ENCODE measurements at regions not wholly inside any gene's neighbourhood (a gene's known extent, or its start where the extent isn't known, plus 50 kb on each side); places are given as distances from the start of the nearest gene placed in this dataset.

GRCh38 chr6:15843764-15844163, 180.9 kb upstream of the DTNBP1 start:
- no peaks in the 10 kb centered on the region for H3K27me3 Mint-ChIP-seq (ENCODE audit: unreplicated experiment)
- no peaks in the 10 kb centered on the region for H3K4me1 Mint-ChIP-seq (ENCODE audit: low read depth, unreplicated experiment)

GRCh38 chr6:15843226-15843625, 180.4 kb upstream of the DTNBP1 start:
- no peaks in the 10 kb centered on the region for H3K27me3 Mint-ChIP-seq (ENCODE audit: unreplicated experiment)
- intact Hi-C loops (cut with micrococcal nuclease; ENCODE audit: unreplicated experiment): no loop called here

More at GRCh38 chr6:15843764-15844163, 180.9 kb upstream of the DTNBP1 start:
- no peak for DNase-seq
- intact Hi-C loops (cut with micrococcal nuclease; ENCODE audit: unreplicated experiment): no loop called here
- no peaks in the 10 kb centered on the region for H3K36me3 Mint-ChIP-seq (ENCODE audit: insufficient read depth, unreplicated experiment)
- peaks cover 2% of the 10 kb centered on the region for H3K9me3 Mint-ChIP-seq (ENCODE audit: low read depth, unreplicated experiment)
- no peak overlapping the region for H3K4me3 Mint-ChIP-seq (ENCODE audit: low read depth, unreplicated experiment)
- CTCF ChIA-PET: no interaction called here
- no TSS peak for BruUV-seq (replicated peaks)
- no peak for TF ChIP-seq CTCF (IDR thresholded peaks at IDR 0.05; ENCODE audit: unreplicated experiment)
- no peak overlapping the region for H3K27ac Mint-ChIP-seq (ENCODE audit: unreplicated experiment)

GRCh38 chr6:15842727-15843117, 179.9 kb upstream of the DTNBP1 start:
- H3K4me3 Mint-ChIP-seq (ENCODE audit: low read depth, unreplicated experiment): no peak overlapping the region
- no peaks in the 10 kb centered on the region for H3K9me3 Mint-ChIP-seq (ENCODE audit: low read depth, unreplicated experiment)
- H3K4me1 Mint-ChIP-seq (ENCODE audit: low read depth, unreplicated experiment): no peaks in the 10 kb centered on the region
- H3K36me3 Mint-ChIP-seq (ENCODE audit: insufficient read depth, unreplicated experiment): no peaks in the 10 kb centered on the region
- intact Hi-C loops (cut with micrococcal nuclease; ENCODE audit: unreplicated experiment): no loop called here
- no peak for DNase-seq
- TF ChIP-seq CTCF (IDR thresholded peaks at IDR 0.05; ENCODE audit: unreplicated experiment): no peak
- H3K27ac Mint-ChIP-seq (ENCODE audit: unreplicated experiment): no peak overlapping the region
- H3K27me3 Mint-ChIP-seq (ENCODE audit: unreplicated experiment): no peaks in the 10 kb centered on the region
- CTCF ChIA-PET: no interaction called here
- no TSS peak for BruUV-seq (replicated peaks)

More at GRCh38 chr6:15843226-15843625, 180.4 kb upstream of the DTNBP1 start:
- H3K4me1 Mint-ChIP-seq (ENCODE audit: low read depth, unreplicated experiment): no peaks in the 10 kb centered on the region
- no peaks in the 10 kb centered on the region for H3K36me3 Mint-ChIP-seq (ENCODE audit: insufficient read depth, unreplicated experiment)
- no peak for TF ChIP-seq CTCF (IDR thresholded peaks at IDR 0.05; ENCODE audit: unreplicated experiment)
- no peak overlapping the region for H3K4me3 Mint-ChIP-seq (ENCODE audit: low read depth, unreplicated experiment)
- CTCF ChIA-PET: no interaction called here
- H3K9me3 Mint-ChIP-seq (ENCODE audit: low read depth, unreplicated experiment): peaks cover 2% of the 10 kb centered on the region
- no TSS peak for BruUV-seq (replicated peaks)
- no peak for DNase-seq
- no peak overlapping the region for H3K27ac Mint-ChIP-seq (ENCODE audit: unreplicated experiment)

- CTCF ChIA-PET: interaction anchor here (0.7 kb wide), 1 partner anchor 1625 kb away, joined by 5 read pairs; no protein-coding TSS in a partner anchor
- Mint-ChIP-seq H3K36me3 (ENCODE audit: insufficient read depth, unreplicated experiment) (no peaks in the 10 kb centered on the region), H3K27me3 (ENCODE audit: unreplicated experiment) (no peaks in the 10 kb centered on the region), H3K27ac (ENCODE audit: unreplicated experiment) (no peak overlapping the region), H3K9me3 (ENCODE audit: low read depth, unreplicated experiment) (no peaks in the 10 kb centered on the region), H3K4me3 (ENCODE audit: low read depth, unreplicated experiment) (no peak overlapping the region), H3K4me1 (ENCODE audit: low read depth, unreplicated experiment) (no peaks in the 10 kb centered on the region)
- no TSS peak for BruUV-seq (replicated peaks)
- no peak for DNase-seq
- TF ChIP-seq CTCF (IDR thresholded peaks at IDR 0.05; ENCODE audit: unreplicated experiment): no peak
- intact Hi-C loops (cut with micrococcal nuclease; ENCODE audit: unreplicated experiment): no loop called here
Measured at GRCh38 chr6:15841937-15842726, 179.3 kb upstream of the DTNBP1 start.
